HuH-7 (cell line): ENCODE measurements at regions not wholly inside any gene's neighbourhood (a gene's known extent, or its start where the extent isn't known, plus 50 kb on each side); places are given as distances from the start of the nearest gene placed in this dataset.

Experiments used
- DNase-seq: peaks from one replicate; pipeline ENCODE4 v3.0.0; 2011; ENCODE audit warnings: low spot score

DNA sequence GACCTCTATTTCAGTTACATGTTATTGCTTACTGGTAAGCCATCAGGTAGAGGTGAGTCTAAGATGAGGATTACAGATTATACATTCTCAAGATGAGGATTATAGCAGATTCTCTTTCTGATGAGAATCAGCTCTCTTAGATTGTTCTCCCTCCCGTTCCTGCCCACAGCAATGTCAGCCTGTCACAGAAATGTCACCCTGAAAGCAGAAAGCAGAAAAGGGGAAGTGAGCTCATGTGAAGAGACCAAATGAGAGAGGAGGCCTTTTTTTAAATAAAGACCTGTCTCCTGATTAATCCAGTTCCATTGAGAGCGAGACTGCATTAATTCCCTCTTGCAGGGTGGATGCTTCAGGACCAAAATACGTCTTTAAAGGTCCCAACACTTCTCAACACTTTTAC, 445.6 kb downstream of the KCTD12 start:
- no peak for DNase-seq

DNA sequence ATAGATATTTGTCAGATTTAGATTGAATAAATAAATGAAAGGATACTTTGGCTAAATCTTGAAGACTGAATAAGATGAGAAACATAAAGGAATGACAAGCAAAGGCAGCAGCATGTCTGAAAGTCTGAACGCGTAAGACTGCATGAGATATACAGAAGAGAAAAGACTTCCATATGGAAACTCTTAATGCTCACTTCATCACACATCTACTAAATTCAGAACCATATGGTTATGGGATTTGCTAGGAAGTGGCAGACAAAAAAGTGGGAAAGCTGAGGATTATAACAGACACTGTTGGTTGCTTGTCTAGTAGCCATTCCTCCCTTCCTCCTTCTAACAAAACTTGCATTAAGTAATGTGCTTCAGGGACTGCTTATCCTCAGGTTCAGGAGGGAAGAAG, 446.7 kb downstream of the KCTD12 start:
- no peak for DNase-seq

DNA sequence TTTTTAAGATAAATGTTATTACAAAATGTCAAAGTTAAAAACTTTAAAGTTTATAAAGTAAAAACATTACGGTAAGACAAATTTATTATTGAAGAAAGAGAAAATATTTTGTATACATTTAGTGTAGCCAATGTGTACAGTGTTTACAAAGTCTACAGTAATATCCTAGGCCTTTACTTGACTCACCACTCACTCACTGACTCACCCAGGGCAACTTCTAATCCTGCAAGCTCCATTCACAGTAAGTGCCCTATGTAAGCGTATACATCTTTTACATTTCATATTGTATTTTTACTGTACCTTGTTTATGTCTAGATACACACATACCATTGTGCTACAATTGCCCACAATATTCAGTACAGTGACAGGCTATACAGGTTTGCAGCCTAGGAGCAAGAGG, 448.2 kb downstream of the KCTD12 start:
- DNase-seq: no peak

DNA sequence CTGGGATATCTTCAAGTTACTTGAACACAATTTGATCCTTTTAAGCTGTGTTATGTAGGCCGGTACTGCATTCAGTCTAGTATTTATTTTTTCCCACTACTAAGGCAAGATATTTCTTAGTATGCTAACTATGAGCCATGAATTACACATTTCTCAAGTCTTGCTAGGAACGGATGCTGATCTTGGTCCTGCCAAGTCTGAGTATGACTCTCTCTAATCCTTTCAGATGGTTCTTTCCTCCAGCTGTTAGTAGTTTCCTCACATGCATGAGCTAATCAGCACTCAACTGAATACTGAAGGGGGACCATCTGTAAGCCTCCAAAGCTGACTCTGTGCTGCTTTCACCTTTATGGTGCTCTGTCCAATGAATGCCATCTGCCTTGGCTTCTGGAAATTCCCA, 460.3 kb downstream of the KCTD12 start:
- DNase-seq: no peak

DNA sequence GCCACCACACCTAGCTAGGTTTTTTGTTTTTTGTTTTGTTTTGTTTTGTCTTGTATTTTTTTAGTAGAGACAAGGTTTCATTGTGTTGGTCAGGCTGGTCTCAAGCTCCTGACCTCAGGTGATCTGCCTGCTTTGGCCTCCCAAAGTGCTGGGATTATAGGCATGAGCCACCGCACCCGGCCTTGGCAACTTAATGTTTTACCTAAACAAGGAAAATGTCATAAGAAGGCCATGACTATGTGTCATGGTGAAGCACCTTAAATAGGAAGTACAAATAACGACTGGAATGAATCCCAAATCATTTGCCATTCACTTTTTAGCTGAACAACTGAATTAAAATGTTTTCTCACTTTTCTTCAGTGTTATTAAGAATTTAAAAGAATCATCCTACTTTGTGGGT, 465.2 kb downstream of the KCTD12 start:
- no peak for DNase-seq

DNA sequence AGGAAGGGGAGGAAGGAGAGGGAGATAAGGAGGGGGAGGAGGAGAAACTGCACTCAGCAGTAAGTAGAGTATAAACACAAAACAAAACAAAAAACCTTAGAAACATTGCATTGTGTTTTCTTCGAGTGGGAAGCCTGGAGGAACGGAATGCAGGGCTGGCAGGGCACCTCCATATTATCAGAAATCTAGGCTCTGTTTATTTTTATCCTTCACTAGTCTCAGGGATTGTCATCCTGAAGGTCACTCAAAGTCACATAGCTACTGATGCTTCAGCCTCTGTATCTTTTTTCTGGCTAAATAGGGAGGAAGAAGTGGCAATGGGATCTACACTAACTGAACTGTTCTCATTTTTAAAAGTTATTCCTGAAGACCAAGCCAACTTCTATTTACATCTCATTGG, 467.8 kb downstream of the KCTD12 start:
- no peak for DNase-seq

DNA sequence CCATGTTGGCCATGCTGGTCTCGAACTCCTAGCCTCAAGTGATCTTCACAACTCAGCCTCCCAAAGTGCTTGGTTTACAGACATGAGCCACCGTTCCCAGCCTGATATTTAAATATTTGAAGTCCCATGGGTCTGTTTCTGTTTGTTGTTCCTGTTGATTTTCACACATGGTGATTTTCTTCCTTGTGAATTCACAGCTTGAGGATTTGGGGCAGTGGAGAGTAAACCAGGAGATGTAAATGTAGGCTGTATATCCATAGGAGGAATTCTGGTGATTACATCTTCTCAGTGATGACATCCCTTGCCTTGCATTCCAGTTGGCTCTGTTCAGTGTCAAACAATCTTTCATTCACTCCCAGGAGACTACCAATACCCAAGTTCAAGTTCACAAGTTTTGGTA, 471.9 kb downstream of the KCTD12 start:
- no peak for DNase-seq

DNA sequence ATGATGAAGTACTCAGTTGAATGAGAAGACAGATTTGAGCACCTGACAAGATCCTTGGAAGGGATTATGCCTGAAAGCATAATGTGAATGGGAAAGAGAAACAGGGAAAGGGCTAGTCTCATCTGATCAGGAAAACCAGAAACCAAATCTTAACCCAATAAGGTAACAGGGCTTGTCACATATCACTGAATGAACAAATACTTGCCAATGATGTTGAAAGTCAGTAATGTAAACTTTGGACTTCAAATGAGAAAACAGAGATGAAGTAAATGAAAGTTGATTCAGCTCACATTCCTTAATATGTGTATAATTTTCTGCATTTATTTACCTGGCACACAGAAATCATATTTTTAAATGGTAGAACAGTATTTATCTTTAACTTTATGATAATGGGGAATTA, 480.0 kb downstream of the KCTD12 start:
- DNase-seq: no peak

DNA sequence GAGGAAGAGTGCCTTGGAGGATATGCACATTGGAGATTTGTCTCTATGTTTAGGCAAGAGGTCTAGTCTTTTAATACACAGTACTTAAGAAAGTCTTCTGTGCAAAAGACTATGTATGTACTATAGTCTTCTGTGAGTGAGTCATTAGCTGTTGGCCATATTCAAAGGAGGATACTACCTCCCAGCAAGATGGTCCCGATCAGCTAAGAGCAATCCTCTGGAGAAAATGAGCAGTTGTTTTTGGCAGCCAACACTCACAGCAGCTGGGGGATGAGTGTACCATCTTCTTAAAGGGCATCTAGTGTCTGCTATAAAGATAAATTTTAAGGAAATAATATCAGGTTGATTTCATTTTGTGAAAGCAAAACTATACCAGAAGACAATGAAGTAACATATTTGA, 487.8 kb downstream of the KCTD12 start:
- DNase-seq: no peak

DNA sequence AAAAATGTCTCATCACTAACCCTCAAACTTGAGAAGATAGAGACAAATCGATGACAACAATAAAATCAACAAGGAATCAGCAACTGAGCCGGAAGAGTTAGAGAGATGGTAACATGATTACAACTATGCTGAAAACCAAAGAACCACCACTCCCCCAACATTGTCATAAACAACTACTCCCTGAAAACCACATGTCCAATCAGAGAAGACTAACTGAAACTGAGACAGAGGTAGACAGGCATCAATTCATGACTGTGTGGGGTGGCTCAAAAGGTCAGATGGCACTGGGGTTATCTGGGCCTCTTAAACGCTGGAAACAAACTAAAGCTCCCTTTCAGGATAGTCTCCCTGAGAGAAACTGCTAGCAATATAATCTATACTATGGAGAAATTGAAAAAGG, 488.8 kb downstream of the KCTD12 start:
- DNase-seq: no peak

DNA sequence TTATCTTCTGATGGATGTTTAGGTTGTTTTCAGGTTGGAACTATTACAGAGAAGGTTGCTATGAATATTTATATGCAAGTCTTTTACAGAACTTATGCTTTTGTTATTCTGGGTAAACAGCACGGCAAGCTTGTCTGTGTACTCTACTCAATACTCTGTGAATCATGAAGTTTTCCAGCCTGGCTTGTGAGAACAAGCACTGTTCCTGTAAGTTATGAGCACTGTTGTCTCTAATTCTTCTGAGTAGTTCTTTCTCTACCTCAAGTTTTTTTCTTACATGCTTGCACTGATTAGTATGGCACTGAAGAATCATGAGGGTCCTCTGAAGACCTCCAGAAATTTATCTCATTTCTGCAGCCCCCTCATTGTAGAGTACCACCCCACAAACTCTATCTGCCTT, 496.9 kb downstream of the KCTD12 start:
- DNase-seq: no peak

DNA sequence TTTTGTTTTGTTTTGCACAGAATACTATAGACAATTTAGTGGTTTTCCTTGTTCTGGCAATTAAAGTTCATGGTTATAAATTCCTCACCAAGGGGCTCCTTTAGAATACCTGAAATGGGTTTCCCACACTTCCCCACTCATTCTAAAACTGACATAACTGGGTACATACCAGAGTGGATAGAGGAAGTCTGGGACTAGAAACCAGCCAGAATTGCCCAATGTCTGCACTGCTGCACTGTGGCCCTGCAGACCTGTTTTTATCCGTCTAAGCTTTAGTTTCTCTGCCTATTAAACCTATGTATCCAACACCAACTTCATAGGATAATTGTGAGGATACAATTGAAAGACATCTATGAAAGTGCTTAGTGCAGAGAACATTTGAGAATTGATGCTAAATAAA, 498.6 kb downstream of the KCTD12 start:
- no peak for DNase-seq

DNA sequence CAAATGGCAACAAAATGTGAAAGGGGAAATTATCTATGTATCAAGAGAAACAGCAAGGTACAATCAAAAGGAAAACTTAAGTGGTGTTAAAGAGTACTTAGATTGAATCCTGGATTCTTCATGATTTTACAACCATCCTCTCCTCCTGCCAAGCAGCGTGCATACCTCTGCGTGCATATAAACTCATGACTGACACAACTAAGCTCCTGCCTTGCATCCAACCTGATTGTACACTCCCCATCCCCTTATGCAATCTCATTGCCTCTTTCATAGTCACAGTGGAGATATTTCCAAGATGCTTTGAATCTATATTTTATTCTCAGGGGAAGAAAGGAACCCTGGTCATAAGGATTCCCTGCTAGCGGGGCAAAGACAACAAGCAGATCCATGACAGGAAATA, 499.9 kb downstream of the KCTD12 start:
- DNase-seq: no peak

DNA sequence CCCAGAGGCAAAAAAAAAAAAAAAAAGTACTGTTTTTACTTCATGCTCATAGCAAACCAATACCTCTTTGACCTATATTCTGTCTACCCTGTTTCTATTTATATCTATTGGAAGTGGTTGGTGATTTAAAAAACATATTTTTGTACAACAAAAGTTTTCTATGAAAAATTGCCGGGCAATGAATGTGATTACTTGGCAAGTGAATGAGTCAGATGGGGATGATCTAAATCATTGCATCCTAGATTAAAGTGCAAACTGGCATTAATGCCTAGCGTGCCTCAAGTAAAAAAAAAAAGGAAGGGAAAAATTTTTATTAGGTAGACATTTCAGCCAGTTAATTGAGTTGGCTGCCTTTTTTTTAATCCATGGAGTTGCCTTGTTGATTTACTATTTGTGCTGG, 500.6 kb downstream of the KCTD12 start:
- DNase-seq: no peak

DNA sequence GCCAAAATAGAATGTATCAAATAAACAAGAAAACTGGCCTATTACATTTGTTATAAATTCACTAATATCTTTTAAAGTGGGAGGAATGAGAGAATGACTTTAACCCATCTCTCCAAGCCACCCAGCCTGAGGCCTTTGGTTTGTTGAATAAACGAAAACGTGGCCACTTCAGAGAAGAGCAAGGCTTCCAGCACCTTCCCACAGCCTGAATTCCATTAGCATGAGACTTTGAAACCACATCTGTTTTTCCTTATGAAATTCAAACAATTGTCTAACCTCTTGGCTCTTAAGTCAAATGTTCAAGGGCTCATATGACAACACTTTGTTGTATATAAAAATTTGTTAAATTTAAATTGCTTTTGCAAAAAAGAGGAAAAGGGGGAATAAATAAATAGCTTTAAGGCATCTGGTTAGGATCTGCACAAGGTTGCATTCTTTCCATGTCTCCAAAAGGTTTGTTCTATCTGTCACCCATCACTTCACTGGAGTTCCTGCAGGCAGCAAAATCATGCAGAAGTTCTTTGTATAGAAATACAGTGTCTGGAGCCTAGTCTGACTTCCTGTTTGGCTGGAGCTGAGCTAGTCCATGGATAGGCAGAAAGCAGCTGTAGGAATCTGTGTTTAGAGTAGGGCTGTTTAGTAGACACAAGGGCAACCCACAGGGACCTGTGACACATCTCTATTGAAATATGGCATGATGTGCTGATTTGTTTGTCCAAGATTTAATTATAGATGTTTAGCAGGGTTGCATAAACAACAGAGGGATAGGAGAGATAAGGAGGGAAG, 502.3 kb downstream of the KCTD12 start:
- no peak for DNase-seq

DNA sequence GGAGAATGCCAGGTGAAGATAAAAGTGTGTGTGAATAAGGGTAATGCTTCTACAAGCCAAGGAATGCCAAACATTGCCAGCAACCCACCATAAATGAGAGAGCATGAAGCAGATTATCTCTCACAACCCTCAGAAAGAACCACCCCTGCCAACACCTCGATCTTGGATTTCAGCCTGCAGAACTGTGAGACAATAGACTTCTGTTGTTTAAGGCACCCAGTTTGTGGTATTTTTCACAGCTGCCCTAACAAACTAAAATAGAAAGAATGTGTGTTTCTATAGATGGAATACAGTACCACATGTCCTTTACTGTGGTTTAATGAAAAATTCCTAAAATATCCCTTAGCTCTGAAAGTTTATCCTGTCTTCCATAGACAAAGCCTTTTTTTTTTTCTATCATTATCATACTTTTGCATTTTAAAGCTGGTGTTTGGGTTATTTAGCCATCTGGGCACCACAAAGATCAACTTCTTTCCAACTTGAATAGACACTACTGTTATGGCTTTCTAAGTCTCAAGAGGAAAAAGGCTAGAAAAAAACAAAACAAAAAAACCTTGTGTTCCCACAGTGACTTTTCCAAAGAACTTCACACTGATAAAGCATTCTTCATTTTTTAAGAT, 505.6 kb downstream of the KCTD12 start:
- DNase-seq: no peak

DNA sequence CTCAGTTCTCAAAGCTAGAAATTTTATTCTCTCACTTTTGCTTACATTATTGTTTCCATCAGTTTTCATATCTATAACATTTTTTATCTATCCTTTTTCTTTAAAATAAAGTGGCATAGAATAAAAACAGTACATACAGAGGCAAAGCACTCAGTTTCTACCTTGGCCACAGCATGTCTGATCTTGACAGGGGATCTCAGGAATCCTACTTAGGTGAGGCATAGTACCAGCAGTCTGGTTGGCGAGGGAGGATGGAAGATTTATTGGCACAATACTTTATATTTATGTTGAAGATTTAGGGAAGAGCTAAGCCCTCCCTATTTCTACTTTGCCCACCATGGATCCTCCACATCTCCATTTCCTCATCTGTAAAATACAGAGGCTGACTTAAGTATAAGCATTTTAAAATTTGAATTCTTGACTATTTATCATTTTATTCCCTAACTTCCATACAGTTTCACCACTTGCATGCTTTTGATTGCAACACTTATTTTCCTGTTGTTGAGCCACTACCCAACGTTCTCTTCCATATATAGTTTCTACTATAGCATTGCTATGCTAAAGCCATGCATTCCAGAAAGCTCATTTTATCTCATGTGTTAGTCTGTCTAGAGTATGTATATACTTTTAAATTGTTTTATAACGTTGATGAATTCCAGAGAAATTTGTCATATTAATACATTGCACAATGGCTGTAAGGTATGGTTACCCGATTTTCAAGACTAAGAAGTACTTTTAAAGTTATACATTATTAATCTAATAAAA, 506.7 kb downstream of the KCTD12 start:
- no peak for DNase-seq

DNA sequence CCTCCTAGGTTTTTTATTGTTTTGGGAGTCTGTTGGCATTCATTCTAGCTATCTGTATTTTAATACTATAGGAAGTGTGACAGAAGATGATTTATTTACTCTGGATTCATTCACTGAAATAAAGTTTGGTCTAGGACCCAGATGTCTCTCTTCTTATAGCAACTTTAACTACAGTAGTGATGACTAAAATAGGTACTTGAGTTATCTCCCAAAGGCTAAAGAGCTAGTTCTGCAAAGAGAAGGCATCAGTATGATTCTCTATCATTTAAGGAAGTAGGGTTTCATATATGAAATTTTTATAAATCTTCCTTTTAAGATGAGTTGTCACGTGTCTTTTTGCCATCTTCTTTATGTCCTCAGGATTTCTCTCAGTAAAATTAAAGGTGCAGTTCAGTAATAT, 507.4 kb downstream of the KCTD12 start:
- DNase-seq: no peak

DNA sequence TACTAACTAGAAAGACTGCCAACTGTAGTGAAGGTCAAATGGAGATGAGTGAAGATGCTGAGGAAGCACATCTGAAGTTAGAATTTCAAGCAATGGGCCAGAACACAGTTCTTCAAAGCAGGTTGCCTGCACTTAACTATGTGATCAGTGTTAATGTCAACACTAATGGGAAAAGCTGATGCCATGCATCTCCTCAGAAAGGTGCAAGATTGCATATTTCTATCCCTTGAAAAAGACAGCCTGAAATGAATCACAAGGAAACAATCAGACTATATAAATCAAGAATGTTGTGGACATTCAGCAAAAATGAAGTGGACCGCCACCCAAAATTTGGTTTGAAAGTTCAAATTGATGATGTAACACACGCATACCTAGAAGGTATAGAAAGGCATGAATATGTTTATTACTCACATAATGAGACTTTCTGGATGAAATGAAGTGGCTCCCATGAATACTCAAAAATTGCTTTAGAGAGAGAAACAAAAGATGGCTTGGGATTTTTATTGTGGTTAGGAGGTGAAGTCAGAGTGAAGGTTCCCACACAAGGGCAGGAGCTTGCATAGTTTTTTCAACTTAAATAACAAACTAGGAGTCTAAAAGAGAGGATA, 522.4 kb downstream of the KCTD12 start:
- no peak for DNase-seq

DNA sequence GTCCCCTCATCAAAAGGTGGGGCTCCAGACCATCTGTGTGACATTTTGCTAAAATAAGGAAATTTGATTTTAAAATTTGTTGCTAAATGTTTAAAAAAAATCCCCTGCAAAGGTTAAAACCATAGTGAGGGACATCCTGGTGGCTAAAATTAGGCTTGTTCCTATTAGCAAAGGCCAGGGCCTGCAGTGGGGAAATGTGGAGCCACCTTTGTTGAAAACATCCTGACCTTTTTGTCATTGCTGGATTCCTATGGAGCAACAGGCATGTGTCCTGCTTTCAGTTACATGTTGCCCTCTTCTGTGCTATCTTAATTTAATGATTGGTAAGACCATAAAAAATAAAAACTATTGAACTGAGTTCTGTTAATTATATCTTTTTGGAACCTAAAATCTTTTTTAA, 524.3 kb downstream of the KCTD12 start:
- DNase-seq: no peak

DNA sequence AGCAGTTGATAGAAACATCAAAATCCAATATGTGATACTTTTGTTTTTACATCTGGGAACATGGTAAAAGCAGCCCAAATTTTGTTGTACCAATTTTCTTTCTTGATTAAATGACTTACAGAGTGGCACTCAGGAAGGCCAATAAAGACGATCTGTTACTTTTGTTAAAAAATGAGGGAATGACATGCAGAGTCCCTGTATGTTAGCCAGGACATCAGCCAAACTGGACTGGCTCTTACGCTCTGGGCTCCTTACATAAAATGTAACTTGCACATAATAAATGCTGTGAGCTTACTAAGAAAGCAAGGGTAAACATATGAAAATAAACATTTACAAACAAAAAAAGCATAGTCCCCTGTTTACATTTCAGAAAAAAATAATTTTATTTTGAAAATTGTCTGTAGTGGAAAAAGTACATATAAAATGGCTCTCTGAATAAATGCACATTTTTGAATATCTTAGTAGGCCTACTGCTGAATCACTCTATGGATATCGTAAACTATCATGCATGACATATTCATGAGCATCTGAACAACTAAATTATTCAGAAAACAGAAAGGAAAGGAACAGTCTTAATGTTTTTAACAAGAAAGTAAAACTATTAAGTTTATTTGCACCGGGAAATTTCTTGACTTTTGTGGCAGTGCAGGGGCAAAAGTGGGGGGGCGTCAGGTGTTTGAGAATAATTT, 534.5 kb downstream of the KCTD12 start:
- DNase-seq: no peak

DNA sequence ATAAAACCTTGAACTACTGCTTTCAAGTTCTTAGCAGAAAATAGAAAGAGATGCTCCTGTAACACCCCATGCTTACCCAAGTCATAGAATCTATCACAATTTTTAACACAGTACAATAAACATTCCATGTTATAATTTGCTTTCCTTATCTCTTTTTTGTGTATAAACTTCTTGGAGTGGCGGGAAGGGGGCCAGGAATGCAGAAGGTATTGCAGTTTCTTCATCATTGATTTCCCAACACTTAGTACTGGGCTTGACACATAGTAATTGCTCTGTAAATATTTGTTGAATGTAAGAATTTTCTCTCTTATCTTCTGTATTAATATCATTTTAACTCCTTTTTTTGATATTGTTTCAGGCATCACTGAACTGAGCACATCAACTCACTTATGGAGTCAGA, 535.8 kb downstream of the KCTD12 start:
- DNase-seq: peak; percentile 3
